Prostate gland (tissue), 2 donors: ENCODE measurements at regions not wholly inside any gene's neighbourhood (a gene's known extent, or its start where the extent isn't known, plus 50 kb on each side); places are given as distances from the start of the nearest gene placed in this dataset.
"Not testable (repeated sequence)": the region's sequence is repeated elsewhere in the genome, so short reads cannot be mapped to it uniquely, and the experiment has no call there.

ENCODE experiments used
- DNase-seq: peaks from one replicate; pipeline ENCODE4 v3.0.0-alpha.2; 2019; ENCODE audit warnings: low spot score
- H3K27ac ChIP-seq, 2 donors: fragments of 200-600 bp; sonication (generic); 2 replicates each; pipeline ENCODE4 v1.5.1; 2017 to 2019
- H3K27me3 ChIP-seq: fragments of 200-600 bp; sonication (generic); replicated peaks from 2 replicates; pipeline ENCODE4 v1.5.1; 2019; ENCODE audit not compliant: insufficient read depth
- H3K36me3 ChIP-seq, 2 donors: fragments of 200-600 bp; sonication (generic); 1 replicate in 1 of 2; 2 replicates in 1 of 2; pipeline versions ENCODE4 v1.5.1 to v1.8.1; 2017 to 2019
- H3K4me1 ChIP-seq: fragments of 200-600 bp; sonication (generic); replicated peaks from 2 replicates; pipeline ENCODE4 v1.5.1; 2019
- H3K4me3 ChIP-seq, 2 donors: fragments of 200-600 bp; sonication (generic); 2 replicates each; pipeline ENCODE4 v1.5.1; 2017 to 2019
- H3K9me3 ChIP-seq: fragments of 200-600 bp; sonication (generic); 2 replicates; pipeline ENCODE4 v1.5.1; 2017
- POLR2A ChIP-seq: fragments of 450-650 bp; IDR thresholded peaks from one replicate; pipeline ENCODE4 v1.6.1; 2016; ENCODE audit warnings: antibody characterized with exemption, mild to moderate bottlenecking
- POLR2AphosphoS5 ChIP-seq: sonication (generic); formaldehyde crosslinking; IDR thresholded peaks from one replicate; pipeline ENCODE4 v1.6.1; 2017; ENCODE audit warnings: antibody characterized with exemption
- WGBS: methylation state at CpG from one replicate; pipeline ENCODE4 v1.1.5; 2018; 5-methylcytosine and 5-hydroxymethylcytosine counted together
- intact Hi-C: fragments of 100-400 bp; cut with DNase I; formaldehyde crosslinking; loops from one replicate; pipeline ENCODE4 v1.14.2; 2022
- TF ChIP-seq, protein P1 (sequence below), 4 experiments: fragments of 200-600 bp in 2 of 4; fragments of 450-650 bp in 2 of 4; sonication (generic) in 2 of 4; IDR thresholded peaks; 1 replicate in 3 of 4; 2 replicates in 1 of 4; pipeline ENCODE4 v1.5.1; 2016 to 2019; ENCODE audit warnings: antibody characterized with exemption in 4 of 4, mild to moderate bottlenecking in 2 of 4, moderate library complexity in 2 of 4

DNA sequence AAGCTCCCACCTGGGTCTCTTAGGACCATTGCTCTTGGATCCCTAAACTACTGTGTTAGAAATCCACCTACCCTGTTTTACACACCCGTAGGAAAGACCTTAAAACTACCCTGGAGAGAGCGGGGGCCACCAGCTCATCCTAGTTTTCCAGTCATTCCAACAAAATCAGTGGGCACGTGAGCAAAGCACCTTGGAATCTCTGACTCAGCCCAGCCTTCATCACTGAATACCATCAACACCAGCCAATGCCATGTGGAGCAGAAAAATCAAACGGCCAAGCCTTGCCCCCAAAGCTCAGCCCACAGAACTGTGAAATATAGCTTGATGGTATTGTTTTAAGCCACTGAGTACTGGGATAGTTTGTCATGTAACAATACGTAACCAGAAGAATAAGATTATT is 449.7 kb upstream of the CHAC2 start:
- TF ChIP-seq, protein P1, sequence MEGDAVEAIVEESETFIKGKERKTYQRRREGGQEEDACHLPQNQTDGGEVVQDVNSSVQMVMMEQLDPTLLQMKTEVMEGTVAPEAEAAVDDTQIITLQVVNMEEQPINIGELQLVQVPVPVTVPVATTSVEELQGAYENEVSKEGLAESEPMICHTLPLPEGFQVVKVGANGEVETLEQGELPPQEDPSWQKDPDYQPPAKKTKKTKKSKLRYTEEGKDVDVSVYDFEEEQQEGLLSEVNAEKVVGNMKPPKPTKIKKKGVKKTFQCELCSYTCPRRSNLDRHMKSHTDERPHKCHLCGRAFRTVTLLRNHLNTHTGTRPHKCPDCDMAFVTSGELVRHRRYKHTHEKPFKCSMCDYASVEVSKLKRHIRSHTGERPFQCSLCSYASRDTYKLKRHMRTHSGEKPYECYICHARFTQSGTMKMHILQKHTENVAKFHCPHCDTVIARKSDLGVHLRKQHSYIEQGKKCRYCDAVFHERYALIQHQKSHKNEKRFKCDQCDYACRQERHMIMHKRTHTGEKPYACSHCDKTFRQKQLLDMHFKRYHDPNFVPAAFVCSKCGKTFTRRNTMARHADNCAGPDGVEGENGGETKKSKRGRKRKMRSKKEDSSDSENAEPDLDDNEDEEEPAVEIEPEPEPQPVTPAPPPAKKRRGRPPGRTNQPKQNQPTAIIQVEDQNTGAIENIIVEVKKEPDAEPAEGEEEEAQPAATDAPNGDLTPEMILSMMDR (IDR thresholded peaks at IDR 0.05) = no peak
- no peak for TF ChIP-seq POLR2AphosphoS5
- no peak for TF ChIP-seq POLR2A
- Histone ChIP-seq H3K36me3 (no peaks in the 10 kb centered on the region), H3K4me3 (no peak overlapping the region), H3K9me3 (no peaks in the 10 kb centered on the region), H3K4me1 (no peaks in the 10 kb centered on the region), H3K27ac (no peak overlapping the region), H3K27me3 (no peaks in the 10 kb centered on the region)
- DNase-seq = no peak
- intact Hi-C loops = no loop called here
- 73% methylated on average over 5 of the region's 5 CpGs for WGBS

- DNase-seq = no peak
- TF ChIP-seq POLR2AphosphoS5 (no peak), POLR2A (no peak)
- TF ChIP-seq, protein P1 (IDR thresholded peaks at IDR 0.05) = no peak
- H3K9me3 ChIP-seq = no peaks in the 10 kb centered on the region
- no peaks in the 10 kb centered on the region for H3K36me3 ChIP-seq
- no peak overlapping the region for H3K4me3 ChIP-seq
- H3K27me3 ChIP-seq = no peaks in the 10 kb centered on the region
- no peaks in the 10 kb centered on the region for H3K4me1 ChIP-seq
- intact Hi-C loops = no loop called here
- no peak overlapping the region for H3K27ac ChIP-seq
- 86% methylated on average over 3 of the region's 3 CpGs for WGBS
Observed at GRCh38 chr2:53315149-53315548, 452.5 kb upstream of the CHAC2 start.

DNA sequence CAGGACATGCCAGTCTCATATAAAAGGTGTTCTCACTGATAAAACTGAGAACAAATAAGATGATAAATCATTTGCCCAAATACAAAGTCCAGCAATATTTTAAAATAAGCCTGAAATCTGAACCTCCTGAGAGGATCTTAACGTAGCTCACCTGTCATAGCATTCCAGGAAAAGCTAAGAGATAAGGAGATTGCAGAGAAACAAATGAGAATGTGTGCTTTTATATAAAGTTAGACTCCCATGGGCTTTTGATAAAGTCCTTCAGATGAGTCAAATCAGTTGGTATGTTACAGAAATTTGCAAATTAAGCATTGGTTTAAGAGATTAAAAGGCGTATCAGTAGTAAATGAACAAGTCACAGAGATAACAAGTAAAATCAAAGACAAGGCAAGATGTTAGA is 452.9 kb upstream of the CHAC2 start:
- no peak overlapping the region for H3K4me3 ChIP-seq
- WGBS = 56% methylated on average over 2 of the region's 2 CpGs
- no peak for TF ChIP-seq POLR2A
- DNase-seq = no peak
- no peak overlapping the region for H3K27ac ChIP-seq
- H3K27me3 ChIP-seq = no peaks in the 10 kb centered on the region
- no peaks in the 10 kb centered on the region for H3K36me3 ChIP-seq
- H3K9me3 ChIP-seq = no peaks in the 10 kb centered on the region
- intact Hi-C loops = no loop called here
- H3K4me1 ChIP-seq = no peaks in the 10 kb centered on the region

GRCh38 chr2:53313644-53314043 is 454.0 kb upstream of the CHAC2 start:
- DNase-seq, H3K27ac ChIP-seq, H3K4me1 ChIP-seq, intact Hi-C loops, H3K9me3 ChIP-seq, H3K27me3 ChIP-seq, H3K4me3 ChIP-seq, H3K36me3 ChIP-seq: not testable (repeated sequence)
- 76% methylated on average over 4 of the region's 4 CpGs for WGBS

DNA sequence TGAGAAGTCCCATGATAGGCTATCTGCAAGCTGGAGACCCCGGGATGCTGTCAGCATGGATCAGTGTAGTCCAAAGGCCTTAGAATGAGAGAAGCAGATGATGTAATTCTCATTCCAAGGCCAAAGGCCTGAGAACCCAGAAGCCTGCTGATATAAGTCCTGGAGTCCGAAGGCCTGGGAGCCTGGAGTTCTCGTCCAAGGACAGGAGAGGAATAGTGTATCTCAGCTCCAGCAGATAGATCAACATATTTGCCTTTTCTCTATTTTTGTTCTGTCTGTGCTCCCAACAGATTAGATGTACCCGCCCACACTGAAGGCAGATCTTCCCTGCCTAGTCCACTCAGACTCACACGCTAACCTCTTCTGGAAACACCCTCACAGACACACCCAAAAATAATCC is 454.9 kb upstream of the CHAC2 start:
- Histone ChIP-seq H3K9me3 (no peaks in the 10 kb centered on the region), H3K27ac (no peak overlapping the region), H3K4me1 (no peaks in the 10 kb centered on the region), H3K36me3 (no peaks in the 10 kb centered on the region), H3K27me3 (no peaks in the 10 kb centered on the region), H3K4me3 (no peak overlapping the region)
- WGBS = 93% methylated on average over 5 of the region's 5 CpGs
- intact Hi-C loops = no loop called here
- no peak for TF ChIP-seq POLR2AphosphoS5
- no peak for TF ChIP-seq POLR2A
- TF ChIP-seq, protein P1 (IDR thresholded peaks at IDR 0.05) = no peak
- no peak for DNase-seq

- H3K27ac ChIP-seq = no peak overlapping the region
- DNase-seq = no peak
- intact Hi-C loops = no loop called here
- 74% methylated on average over 5 of the region's 5 CpGs for WGBS
- H3K9me3 ChIP-seq = no peaks in the 10 kb centered on the region
- no peaks in the 10 kb centered on the region for H3K27me3 ChIP-seq
- no peak for TF ChIP-seq POLR2A
- TF ChIP-seq, protein P1 (IDR thresholded peaks at IDR 0.05) = no peak
- TF ChIP-seq POLR2AphosphoS5 = no peak
- H3K4me1 ChIP-seq = no peaks in the 10 kb centered on the region
- H3K36me3 ChIP-seq = no peaks in the 10 kb centered on the region
- H3K4me3 ChIP-seq = no peak overlapping the region
Observed at GRCh38 chr2:53312181-53312580, 455.4 kb upstream of the CHAC2 start.
